Neural progenitor cell (in vitro differentiated cells): ENCODE measurements at regions not wholly inside any gene's neighbourhood (a gene's known extent, or its start where the extent isn't known, plus 50 kb on each side); places are given as distances from the start of the nearest gene placed in this dataset.
"Not testable (repeated sequence)": the region's sequence is repeated elsewhere in the genome, so short reads cannot be mapped to it uniquely, and the experiment has no call there.

Experiments used
- DNase-seq: peaks from one replicate; pipeline ENCODE4 v3.0.0-alpha.2; 2016; ENCODE audit warnings: low spot score
- H2AFZ ChIP-seq: fragments of 200-600 bp; sonication (generic); replicated peaks from 2 replicates; pipeline ENCODE4 v1.6.1; 2016; ENCODE audit warnings: antibody characterized with exemption
- H3F3A ChIP-seq: fragments of 200-600 bp; sonication (generic); 2 replicates; pipeline ENCODE4 v1.6.1; 2016; ENCODE audit warnings: antibody characterized with exemption, low read depth
- H3K27ac ChIP-seq: fragments of 200-600 bp; sonication (generic); 2 replicates; pipeline ENCODE4 v1.5.1; 2016; ENCODE audit warnings: mild to moderate bottlenecking
- H3K27me3 ChIP-seq: fragments of 200-600 bp; sonication (generic); 2 replicates; pipeline ENCODE4 v1.6.1; 2016; ENCODE audit warnings: mild to moderate bottlenecking, moderate library complexity
- H3K36me3 ChIP-seq: fragments of 200-600 bp; sonication (generic); 2 replicates; pipeline ENCODE4 v1.5.1; 2016
- H3K4me1 ChIP-seq: fragments of 200-600 bp; sonication (generic); 2 replicates; pipeline ENCODE4 v1.6.1; 2016; ENCODE audit warnings: mixed run types
- H3K4me2 ChIP-seq: fragments of 200-600 bp; sonication (generic); 2 replicates; pipeline ENCODE4 v1.6.1; 2016
- H3K4me3 ChIP-seq: fragments of 200-600 bp; sonication (generic); 2 replicates; pipeline ENCODE4 v1.5.1; 2016
- H3K79me2 ChIP-seq: fragments of 200-600 bp; sonication (generic); 2 replicates; pipeline ENCODE4 v1.6.1; 2016; ENCODE audit warnings: low read depth
- H3K9ac ChIP-seq: fragments of 200-600 bp; sonication (generic); 2 replicates; pipeline ENCODE4 v1.6.1; 2016
- H3K9me3 ChIP-seq: fragments of 200-600 bp; sonication (generic); 2 replicates; pipeline ENCODE4 v1.5.1; 2016; ENCODE audit warnings: low read depth
- H4K20me1 ChIP-seq: fragments of 200-600 bp; sonication (generic); 2 replicates; pipeline ENCODE4 v1.6.1; 2016; ENCODE audit warnings: low read depth
- H3K27ac Mint-ChIP-seq: 3 replicates; pipeline ENCODE4 v1.8.0; 2021; ENCODE audit warnings: mixed read lengths
- H3K27me3 Mint-ChIP-seq: 2 replicates; pipeline ENCODE4 v1.8.0; 2022; ENCODE audit warnings: low read depth, mild to moderate bottlenecking, inconsistent platforms, moderate library complexity, mixed read lengths; ENCODE audit not compliant: insufficient read depth
- H3K36me3 Mint-ChIP-seq: 3 replicates; pipeline ENCODE4 v1.8.0; 2021; ENCODE audit warnings: mixed read lengths
- H3K4me1 Mint-ChIP-seq: 3 replicates; pipeline ENCODE4 v1.8.0; 2021; ENCODE audit warnings: mixed read lengths
- H3K4me3 Mint-ChIP-seq: 3 replicates; pipeline ENCODE4 v1.8.0; 2021; ENCODE audit warnings: mild to moderate bottlenecking, moderate library complexity, mixed read lengths
- H3K9me3 Mint-ChIP-seq: 3 replicates; pipeline ENCODE4 v1.8.0; 2020; ENCODE audit warnings: mixed read lengths
- EZH2 ChIP-seq: fragments of 200-600 bp; sonication (generic); IDR thresholded peaks from 2 replicates; pipeline ENCODE4 v1.6.1; 2017; ENCODE audit warnings: antibody characterized with exemption, mild to moderate bottlenecking, moderate library complexity
- EZH2phosphoT487 ChIP-seq: fragments of 200-600 bp; sonication (generic); IDR thresholded peaks from 2 replicates; pipeline ENCODE4 v1.6.1; 2017; ENCODE audit warnings: antibody characterized with exemption
- TF ChIP-seq, protein P1 (sequence below): fragments of 200-600 bp; sonication (generic); IDR thresholded peaks from 2 replicates; pipeline ENCODE4 v1.5.1; 2017; ENCODE audit warnings: antibody characterized with exemption, mild to moderate bottlenecking

DNA sequence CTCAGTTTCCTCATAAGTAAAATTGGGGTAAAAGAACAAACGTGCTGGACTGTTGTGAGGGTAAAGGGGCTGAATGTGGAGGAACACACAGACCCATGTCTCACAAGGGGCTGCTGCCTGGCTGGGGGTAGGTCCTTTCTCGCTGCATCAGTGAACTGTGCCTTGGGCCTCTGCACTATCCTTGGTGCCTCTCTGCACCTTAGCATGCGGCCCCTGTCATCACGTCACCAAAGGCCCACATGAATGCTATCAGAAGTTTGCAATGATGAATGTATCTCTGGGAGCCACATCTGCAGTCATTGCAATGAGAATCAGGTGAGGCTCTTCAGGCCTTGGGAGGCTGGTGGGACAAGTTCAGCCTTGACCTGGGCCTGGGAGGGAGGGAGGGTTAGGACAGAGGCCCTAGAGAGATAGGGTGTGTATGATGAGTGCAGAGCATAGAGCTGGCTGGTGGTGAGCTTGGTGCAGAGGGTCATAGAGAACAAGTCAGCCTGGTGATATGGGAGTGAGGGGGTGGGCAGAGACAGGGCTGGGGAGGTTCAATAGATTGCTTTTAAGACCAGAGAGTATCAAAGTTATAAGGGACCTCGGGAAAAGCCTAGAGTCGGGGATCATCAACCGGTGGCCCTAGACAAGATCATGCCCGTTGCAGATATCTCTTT lies 308.4 kb downstream of the RPS24 start:
- H3K36me3 Mint-ChIP-seq: no peaks in the 10 kb centered on the region
- no peaks in the 10 kb centered on the region for H3K36me3 ChIP-seq
- H3K4me3 ChIP-seq: no peak overlapping the region
- peaks cover 3% of the 10 kb centered on the region for H3K27me3 Mint-ChIP-seq
- TF ChIP-seq, protein P1, sequence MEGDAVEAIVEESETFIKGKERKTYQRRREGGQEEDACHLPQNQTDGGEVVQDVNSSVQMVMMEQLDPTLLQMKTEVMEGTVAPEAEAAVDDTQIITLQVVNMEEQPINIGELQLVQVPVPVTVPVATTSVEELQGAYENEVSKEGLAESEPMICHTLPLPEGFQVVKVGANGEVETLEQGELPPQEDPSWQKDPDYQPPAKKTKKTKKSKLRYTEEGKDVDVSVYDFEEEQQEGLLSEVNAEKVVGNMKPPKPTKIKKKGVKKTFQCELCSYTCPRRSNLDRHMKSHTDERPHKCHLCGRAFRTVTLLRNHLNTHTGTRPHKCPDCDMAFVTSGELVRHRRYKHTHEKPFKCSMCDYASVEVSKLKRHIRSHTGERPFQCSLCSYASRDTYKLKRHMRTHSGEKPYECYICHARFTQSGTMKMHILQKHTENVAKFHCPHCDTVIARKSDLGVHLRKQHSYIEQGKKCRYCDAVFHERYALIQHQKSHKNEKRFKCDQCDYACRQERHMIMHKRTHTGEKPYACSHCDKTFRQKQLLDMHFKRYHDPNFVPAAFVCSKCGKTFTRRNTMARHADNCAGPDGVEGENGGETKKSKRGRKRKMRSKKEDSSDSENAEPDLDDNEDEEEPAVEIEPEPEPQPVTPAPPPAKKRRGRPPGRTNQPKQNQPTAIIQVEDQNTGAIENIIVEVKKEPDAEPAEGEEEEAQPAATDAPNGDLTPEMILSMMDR: no peak
- TF ChIP-seq EZH2 (no peak), EZH2phosphoT487 (no peak)
- H3F3A ChIP-seq: no peaks in the 10 kb centered on the region
- H3K4me3 Mint-ChIP-seq: no peak overlapping the region
- peaks cover 6% of the 10 kb centered on the region for H3K9me3 Mint-ChIP-seq
- no peaks in the 10 kb centered on the region for H3K9me3 ChIP-seq
- H3K27ac Mint-ChIP-seq: no peak overlapping the region
- H3K27me3 ChIP-seq: no peaks in the 10 kb centered on the region
- H2AFZ ChIP-seq: no peak overlapping the region
- no peaks in the 10 kb centered on the region for H4K20me1 ChIP-seq
- peaks cover 10% of the 10 kb centered on the region for H3K4me1 Mint-ChIP-seq
- no peak overlapping the region for H3K9ac ChIP-seq
- H3K4me2 ChIP-seq: no peak overlapping the region
- peaks cover 14% of the 10 kb centered on the region for H3K4me1 ChIP-seq
- no peak overlapping the region for H3K27ac ChIP-seq
- no peaks in the 10 kb centered on the region for H3K79me2 ChIP-seq
- no peak for DNase-seq

DNA sequence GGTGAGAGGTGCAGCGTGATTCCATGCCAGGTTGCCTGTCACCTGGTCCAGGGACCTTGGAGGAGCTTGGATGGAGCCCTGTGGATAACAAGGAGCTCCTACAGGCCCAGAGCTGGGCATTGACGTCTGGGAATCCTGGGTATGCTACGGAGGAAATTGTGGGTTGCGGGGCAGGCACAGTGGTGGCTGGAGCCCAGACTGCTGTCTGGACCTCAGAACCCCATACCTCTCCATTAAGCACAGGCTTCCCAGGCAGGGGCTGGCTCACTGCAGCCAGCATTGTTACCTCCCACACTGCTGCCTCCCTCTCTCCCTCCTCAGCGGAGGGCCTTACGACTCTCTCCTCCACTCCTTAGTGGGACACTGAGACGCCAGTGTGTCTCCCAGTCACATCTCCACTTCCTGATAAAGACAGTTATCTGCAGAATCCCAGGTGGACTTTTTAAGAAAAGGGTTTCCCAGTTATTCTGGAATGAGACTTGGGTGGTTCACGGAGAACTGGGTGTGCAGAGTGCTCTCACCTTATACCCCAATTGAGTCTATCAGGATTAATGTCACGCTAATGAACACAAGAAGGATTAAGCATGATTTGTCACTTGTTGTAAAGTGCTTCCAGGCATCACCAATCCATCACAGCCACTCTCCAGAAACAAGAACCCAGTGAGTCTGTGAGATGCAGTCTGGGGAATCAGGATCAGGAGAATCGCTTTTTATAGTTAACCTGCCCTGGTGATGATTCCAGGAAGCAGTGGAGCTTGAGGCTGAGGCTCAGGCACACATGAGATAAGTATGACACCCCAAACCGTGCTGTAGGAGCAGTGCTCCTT lies 309.4 kb downstream of the RPS24 start:
- Histone ChIP-seq H3K4me3 (no peak overlapping the region), H3K27ac (no peak overlapping the region), H2AFZ (no peak overlapping the region), H3K9ac (no peak overlapping the region), H3K9me3 (no peaks in the 10 kb centered on the region), H3K79me2 (no peaks in the 10 kb centered on the region), H4K20me1 (no peaks in the 10 kb centered on the region), H3F3A (no peaks in the 10 kb centered on the region), H3K36me3 (no peaks in the 10 kb centered on the region), H3K27me3 (no peaks in the 10 kb centered on the region), H3K4me2 (no peak overlapping the region), H3K4me1 (peaks cover 14% of the 10 kb centered on the region)
- TF ChIP-seq, protein P1: no peak
- H3K4me3 Mint-ChIP-seq: no peak overlapping the region
- H3K4me1 Mint-ChIP-seq: peaks cover 10% of the 10 kb centered on the region
- no peak for DNase-seq
- peaks cover 7% of the 10 kb centered on the region for H3K9me3 Mint-ChIP-seq
- H3K36me3 Mint-ChIP-seq: no peaks in the 10 kb centered on the region
- peak overlapping the region; percentile 43 for H3K27ac Mint-ChIP-seq
- H3K27me3 Mint-ChIP-seq: peaks cover 3% of the 10 kb centered on the region

DNA sequence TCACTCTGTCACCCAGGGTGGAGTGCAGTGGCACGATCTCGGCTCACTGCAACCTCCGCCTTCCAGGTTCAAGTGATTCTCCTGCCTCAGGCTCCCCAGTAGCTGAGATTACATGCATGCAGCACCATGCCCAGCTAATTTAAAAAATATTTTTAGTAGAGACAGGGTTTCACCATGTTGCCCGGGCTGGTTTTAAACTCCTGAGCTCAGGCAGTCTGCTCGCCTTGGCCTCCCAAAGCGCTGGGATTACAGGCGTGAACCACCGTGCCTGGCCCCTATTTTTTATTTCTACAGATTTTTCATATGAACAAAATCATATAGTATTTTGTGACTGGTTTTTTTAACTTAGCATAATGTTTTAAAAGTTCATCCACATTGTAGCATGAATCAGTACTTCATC lies 310.6 kb downstream of the RPS24 start:
- H3K4me3 Mint-ChIP-seq, H4K20me1 ChIP-seq, H3K9me3 Mint-ChIP-seq, H3K27ac ChIP-seq, H3F3A ChIP-seq, H3K4me1 ChIP-seq, H3K36me3 Mint-ChIP-seq, H3K4me3 ChIP-seq, H3K79me2 ChIP-seq, H3K27me3 ChIP-seq, H3K9me3 ChIP-seq, H3K4me2 ChIP-seq, H3K36me3 ChIP-seq, H2AFZ ChIP-seq, H3K9ac ChIP-seq, H3K27ac Mint-ChIP-seq, DNase-seq, H3K27me3 Mint-ChIP-seq: not testable (repeated sequence)
- peaks cover 14% of the 10 kb centered on the region for H3K4me1 Mint-ChIP-seq

DNA sequence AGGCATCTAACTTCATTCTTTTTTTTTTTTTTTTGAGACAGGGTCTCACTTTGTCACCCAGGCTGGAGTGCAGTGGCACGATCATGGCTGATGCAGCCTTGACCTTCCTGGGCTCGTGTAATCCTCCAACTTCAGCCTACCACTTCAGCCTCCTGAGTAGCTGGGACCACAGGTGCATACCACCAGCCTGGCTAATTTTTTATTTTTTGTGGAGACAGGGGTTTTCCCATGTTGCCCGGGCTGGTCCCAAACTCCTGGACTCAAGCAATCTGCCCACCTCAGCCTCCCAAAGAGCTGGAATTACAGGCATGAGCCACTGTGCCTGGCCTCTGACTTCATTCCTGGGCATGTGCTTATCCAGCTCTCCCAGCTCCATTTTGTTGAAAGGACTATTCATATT lies 311.9 kb downstream of the RPS24 start:
- not testable (repeated sequence) for H3K9me3 ChIP-seq, H4K20me1 ChIP-seq, H3F3A ChIP-seq, H3K4me3 Mint-ChIP-seq, H3K27me3 ChIP-seq, H3K79me2 ChIP-seq, H3K4me2 ChIP-seq, H3K27ac Mint-ChIP-seq, H3K36me3 Mint-ChIP-seq, H3K36me3 ChIP-seq, H3K4me1 ChIP-seq, DNase-seq, H3K27me3 Mint-ChIP-seq, H3K4me3 ChIP-seq, H3K9ac ChIP-seq, H2AFZ ChIP-seq, H3K9me3 Mint-ChIP-seq, H3K27ac ChIP-seq
- H3K4me1 Mint-ChIP-seq: peaks cover 23% of the 10 kb centered on the region
